ENCODE measurements at regions not wholly inside any gene's neighbourhood (a gene's known extent, or its start where the extent isn't known, plus 50 kb on each side); places are given as distances from the start of the nearest gene placed in this dataset.
"Not testable (repeated sequence)": the region's sequence is repeated elsewhere in the genome, so short reads cannot be mapped to it uniquely, and the experiment has no call there.

GRCh38 chr1:65064981-65065380 is 83.0 kb upstream of the AK4 start:
- no peak for DNase-seq

GRCh38 chr1:65065524-65066418 is 82.2 kb upstream of the AK4 start:
- DNase-seq = no peak

- DNase-seq = no peak
Observed at GRCh38 chr1:65066419-65066765, 81.6 kb upstream of the AK4 start.

GRCh38 chr1:65066766-65067490 is 81.1 kb upstream of the AK4 start:
- DNase-seq = peak; percentile 29

- peak; percentile 26 for DNase-seq
Observed at GRCh38 chr1:65067491-65068201, 80.4 kb upstream of the AK4 start.

- DNase-seq = no peak
Observed at GRCh38 chr1:65068202-65069010, 79.6 kb upstream of the AK4 start.

GRCh38 chr1:65069011-65069565 is 78.9 kb upstream of the AK4 start:
- no peak for DNase-seq

GRCh38 chr1:65072845-65073244 is 75.2 kb upstream of the AK4 start:
- no peak for DNase-seq

GRCh38 chr1:65075123-65075976 is 72.7 kb upstream of the AK4 start:
- DNase-seq = peak; percentile 23

GRCh38 chr1:65077369-65077768 is 70.6 kb upstream of the AK4 start:
- DNase-seq = no peak

GRCh38 chr1:65079941-65080340 is 68.1 kb upstream of the AK4 start:
- no peak for DNase-seq

GRCh38 chr1:65082346-65083040 is 65.5 kb upstream of the AK4 start:
- DNase-seq = no peak

- DNase-seq = no peak
Observed at GRCh38 chr1:65083263-65083896, 64.6 kb upstream of the AK4 start.

- no peak for DNase-seq
Observed at GRCh38 chr1:65084066-65084465, 63.9 kb upstream of the AK4 start.

GRCh38 chr1:65087519-65087918 is 60.5 kb upstream of the AK4 start:
- not testable (repeated sequence) for DNase-seq

GRCh38 chr1:65090406-65090805 is 57.6 kb upstream of the AK4 start:
- DNase-seq = no peak

- DNase-seq = no peak
Observed at GRCh38 chr1:65092691-65093090, 55.3 kb upstream of the AK4 start.

- no peak for DNase-seq
Observed at GRCh38 chr1:65097076-65097475, 50.9 kb upstream of the AK4 start.
